GM15510 (cell line): ENCODE measurements at regions not wholly inside any gene's neighbourhood (a gene's known extent, or its start where the extent isn't known, plus 50 kb on each side); places are given as distances from the start of the nearest gene placed in this dataset.

Source experiments
- POLR2A ChIP-seq: IDR thresholded peaks from 3 replicates; pipeline ENCODE4 v1.6.1; 2011; ENCODE audit warnings: borderline replicate concordance; ENCODE audit not compliant: insufficient read length; ENCODE audit errors: extremely low read depth

- no peak for TF ChIP-seq POLR2A
These were observed 649.2 kb downstream of the ZEB2 start for GRCh38 chr2:143870696-143871095.

- no peak for TF ChIP-seq POLR2A
These were observed 662.9 kb downstream of the ZEB2 start for GRCh38 chr2:143856978-143857377.

DNA sequence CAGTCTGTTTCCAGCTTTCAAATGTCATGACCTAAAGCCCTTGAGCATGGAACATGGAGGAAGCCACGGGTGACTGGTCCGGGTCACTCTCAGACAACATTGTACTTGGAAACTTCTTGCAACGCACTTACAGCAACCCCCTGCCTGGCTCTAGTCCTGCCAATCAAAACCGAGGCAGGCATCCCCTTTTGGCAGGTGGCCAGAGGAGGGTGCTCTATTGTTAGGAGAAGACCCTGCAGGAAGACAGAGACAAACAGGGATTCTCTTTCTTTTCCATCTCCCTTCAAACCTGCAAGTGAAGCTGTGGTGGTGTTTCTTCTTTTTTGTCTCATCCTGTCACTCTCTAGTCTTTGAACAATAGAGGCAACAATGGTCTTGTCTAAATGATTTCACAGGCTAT lies 667.2 kb downstream of the ZEB2 start:
- no peak for TF ChIP-seq POLR2A

DNA sequence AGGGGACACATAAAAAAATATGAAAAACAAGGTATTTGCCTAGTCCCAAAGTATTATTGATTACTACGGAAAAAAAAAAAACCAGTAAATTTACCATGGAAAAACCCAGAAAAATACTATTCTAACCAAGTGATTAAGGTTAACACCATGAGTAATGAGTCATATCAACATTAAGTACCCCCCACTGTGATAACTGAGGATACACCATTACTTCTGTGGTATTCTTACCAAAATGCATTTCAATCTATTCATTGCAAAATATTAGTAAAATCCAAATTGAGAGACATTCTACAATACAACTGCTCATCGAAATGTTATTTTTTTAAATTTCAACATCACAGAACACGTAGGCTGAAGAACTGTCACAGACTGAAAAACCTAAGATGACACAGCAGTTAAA lies 669.8 kb downstream of the ZEB2 start:
- TF ChIP-seq POLR2A, result no peak

- no peak for TF ChIP-seq POLR2A
These were observed 672.7 kb downstream of the ZEB2 start for GRCh38 chr2:143847257-143847656.

GRCh38 chr2:143844986-143845385 lies 674.9 kb downstream of the ZEB2 start:
- no peak for TF ChIP-seq POLR2A

- no peak for TF ChIP-seq POLR2A
These were observed 676.2 kb downstream of the ZEB2 start for GRCh38 chr2:143843686-143844085.

GRCh38 chr2:143842836-143843235 lies 677.1 kb downstream of the ZEB2 start:
- TF ChIP-seq POLR2A, result no peak

DNA sequence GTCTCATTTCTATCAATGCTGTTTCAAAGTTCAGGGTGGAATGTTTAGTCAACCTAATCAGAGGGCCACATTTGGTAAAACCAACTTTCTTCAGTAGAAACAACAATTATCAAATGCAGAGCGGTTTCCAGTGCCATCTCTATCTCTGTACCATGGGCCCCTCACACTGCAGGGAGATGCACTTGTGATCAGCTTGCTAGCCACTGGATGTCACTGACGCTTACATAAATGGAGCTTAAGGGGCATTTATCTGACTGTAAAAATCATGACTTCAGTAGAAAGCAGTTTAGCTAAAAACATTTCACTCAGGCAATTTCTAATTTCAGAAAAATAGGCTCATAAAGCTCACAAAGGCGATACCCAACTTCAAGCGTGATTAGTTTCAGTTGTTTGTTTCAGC lies 678.0 kb downstream of the ZEB2 start:
- no peak for TF ChIP-seq POLR2A

GRCh38 chr2:143840601-143841000 lies 679.3 kb downstream of the ZEB2 start:
- no peak for TF ChIP-seq POLR2A

DNA sequence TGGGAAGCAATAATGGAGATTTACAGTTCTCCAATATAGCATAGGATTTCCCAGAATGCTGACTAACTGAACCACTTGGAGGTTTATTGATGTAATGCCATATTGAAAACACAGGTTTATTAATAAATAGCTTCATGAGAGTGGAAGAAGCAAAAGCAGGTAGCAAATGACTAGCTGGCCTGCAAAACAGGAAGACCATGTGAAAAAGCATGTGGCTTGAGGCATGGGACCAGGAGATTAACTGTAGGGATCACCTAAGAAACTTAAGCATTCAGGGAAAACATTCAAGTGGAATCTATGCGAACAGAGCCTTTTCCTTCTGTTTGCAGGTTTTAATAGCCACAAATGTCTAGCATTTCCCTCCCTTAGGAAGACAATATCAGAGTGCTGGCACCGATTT lies 679.7 kb downstream of the ZEB2 start:
- no peak for TF ChIP-seq POLR2A

DNA sequence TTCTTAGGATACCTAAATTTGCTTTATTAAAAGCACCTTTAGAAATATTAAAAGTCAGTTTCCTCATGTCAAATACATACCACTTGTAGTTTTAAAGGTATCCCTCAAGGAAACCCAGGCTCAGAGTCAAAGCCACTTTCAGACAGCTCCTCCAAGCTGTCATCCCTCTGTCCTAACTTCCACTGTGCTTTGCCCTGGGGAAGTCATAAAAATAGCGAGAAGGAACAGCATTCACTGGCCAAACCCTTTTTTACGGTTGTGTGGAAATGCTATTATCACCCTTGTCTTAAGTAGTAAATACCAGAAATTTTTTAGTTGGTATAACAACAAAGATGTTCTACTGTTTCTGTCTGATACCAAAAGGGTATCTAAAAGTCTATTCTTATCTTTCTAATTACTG lies 680.5 kb downstream of the ZEB2 start:
- no peak for TF ChIP-seq POLR2A

- no peak for TF ChIP-seq POLR2A
These were observed 684.4 kb downstream of the ZEB2 start for GRCh38 chr2:143835481-143835880.

DNA sequence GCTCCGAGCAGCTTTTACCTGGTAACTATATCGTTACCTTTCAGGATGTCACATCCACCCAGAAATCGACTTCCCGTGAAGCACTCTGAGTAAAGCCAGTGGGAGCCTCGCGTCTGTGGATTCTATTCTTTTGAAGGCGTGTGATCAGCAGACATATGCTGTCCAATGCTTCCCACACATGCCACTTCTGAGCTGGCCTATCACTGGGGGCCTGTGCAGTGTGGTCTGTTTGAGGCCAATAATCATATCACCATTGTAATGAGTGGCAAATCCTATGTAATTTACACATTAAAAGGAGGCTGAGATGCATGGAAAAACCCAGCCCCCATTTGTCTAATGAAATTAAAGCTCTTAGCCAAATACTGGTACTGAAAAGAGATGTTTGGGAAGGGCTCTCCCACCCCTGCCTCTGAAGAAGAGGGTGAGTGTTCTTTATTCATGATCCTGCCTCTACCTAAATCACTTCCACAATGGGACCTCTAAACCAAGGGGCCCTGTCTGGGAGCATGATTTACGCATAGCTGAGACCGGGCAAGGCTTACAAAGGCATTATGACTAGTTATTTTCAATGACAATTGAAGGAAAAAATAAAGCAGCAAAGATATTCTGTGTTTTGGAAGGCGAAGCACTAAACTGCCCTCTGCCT lies 686.8 kb downstream of the ZEB2 start:
- TF ChIP-seq POLR2A, result no peak

GRCh38 chr2:143830476-143830875 lies 689.4 kb downstream of the ZEB2 start:
- TF ChIP-seq POLR2A, result no peak

GRCh38 chr2:143828763-143829537 lies 691.0 kb downstream of the ZEB2 start:
- no peak for TF ChIP-seq POLR2A
